ENCODE measurements at regions not wholly inside any gene's neighbourhood (a gene's known extent, or its start where the extent isn't known, plus 50 kb on each side); places are given as distances from the start of the nearest gene placed in this dataset.

DNA sequence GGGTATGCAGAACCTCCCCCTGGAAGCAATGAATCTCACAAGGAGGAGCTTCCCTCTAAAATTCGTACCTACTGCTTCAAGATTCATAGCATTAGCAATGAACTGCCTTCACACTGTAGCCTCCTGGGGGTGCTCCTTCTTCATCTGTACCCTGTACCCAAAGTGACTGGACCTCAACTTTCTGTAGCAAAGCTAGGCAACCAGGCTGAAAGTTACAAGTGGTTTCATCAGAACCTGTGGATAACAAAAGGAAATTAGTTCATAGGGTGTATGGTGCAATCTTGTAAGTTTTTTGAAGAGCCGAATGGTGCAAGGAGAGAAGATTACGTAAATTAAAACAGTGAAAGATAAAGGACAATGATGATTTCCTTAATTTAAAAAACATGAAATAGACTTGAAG is 1541.7 kb upstream of the FLRT2 start:
- TF ChIP-seq, protein P1, sequence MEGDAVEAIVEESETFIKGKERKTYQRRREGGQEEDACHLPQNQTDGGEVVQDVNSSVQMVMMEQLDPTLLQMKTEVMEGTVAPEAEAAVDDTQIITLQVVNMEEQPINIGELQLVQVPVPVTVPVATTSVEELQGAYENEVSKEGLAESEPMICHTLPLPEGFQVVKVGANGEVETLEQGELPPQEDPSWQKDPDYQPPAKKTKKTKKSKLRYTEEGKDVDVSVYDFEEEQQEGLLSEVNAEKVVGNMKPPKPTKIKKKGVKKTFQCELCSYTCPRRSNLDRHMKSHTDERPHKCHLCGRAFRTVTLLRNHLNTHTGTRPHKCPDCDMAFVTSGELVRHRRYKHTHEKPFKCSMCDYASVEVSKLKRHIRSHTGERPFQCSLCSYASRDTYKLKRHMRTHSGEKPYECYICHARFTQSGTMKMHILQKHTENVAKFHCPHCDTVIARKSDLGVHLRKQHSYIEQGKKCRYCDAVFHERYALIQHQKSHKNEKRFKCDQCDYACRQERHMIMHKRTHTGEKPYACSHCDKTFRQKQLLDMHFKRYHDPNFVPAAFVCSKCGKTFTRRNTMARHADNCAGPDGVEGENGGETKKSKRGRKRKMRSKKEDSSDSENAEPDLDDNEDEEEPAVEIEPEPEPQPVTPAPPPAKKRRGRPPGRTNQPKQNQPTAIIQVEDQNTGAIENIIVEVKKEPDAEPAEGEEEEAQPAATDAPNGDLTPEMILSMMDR (IDR thresholded peaks at IDR 0.05; ENCODE audit: low read length) = no peak
- TF ChIP-seq EZH2 (IDR thresholded peaks at IDR 0.05; ENCODE audit: borderline replicate concordance, low read length) = no peak
